OCI-LY1 (cell line): ENCODE measurements at regions not wholly inside any gene's neighbourhood (a gene's known extent, or its start where the extent isn't known, plus 50 kb on each side); places are given as distances from the start of the nearest gene placed in this dataset.

Source experiments
- H2AFZ ChIP-seq: fragments of 200-600 bp; sonication (generic), shearing (Covaris generic); 2 replicates; pipeline ENCODE4 v1.6.0; 2014; ENCODE audit warnings: antibody characterized with exemption, mild to moderate bottlenecking, low read length
- H3F3A ChIP-seq: fragments of 200-600 bp; sonication (generic), shearing (Covaris generic); 2 replicates; pipeline ENCODE4 v1.6.0; 2014; ENCODE audit warnings: mild to moderate bottlenecking, antibody characterized with exemption, low read length, moderate library complexity; ENCODE audit not compliant: insufficient read depth
- H3K27ac ChIP-seq: fragments of 200-600 bp; sonication (generic); 2 replicates; pipeline ENCODE4 v1.5.1; 2014; ENCODE audit warnings: low read length, mixed run types, mild to moderate bottlenecking, low read depth; ENCODE audit not compliant: poor library complexity, severe bottlenecking
- H3K27me3 ChIP-seq: fragments of 200-600 bp; sonication (generic); 2 replicates; pipeline ENCODE4 v1.6.0; 2014; ENCODE audit warnings: antibody characterized with exemption, mild to moderate bottlenecking, low read length, moderate library complexity; ENCODE audit not compliant: insufficient read depth
- H3K36me3 ChIP-seq: fragments of 200-600 bp; sonication (generic); 2 replicates; pipeline ENCODE4 v1.6.1; 2014; ENCODE audit warnings: mild to moderate bottlenecking, antibody characterized with exemption, low read length, moderate library complexity, mixed read lengths; ENCODE audit not compliant: insufficient read depth
- H3K4me1 ChIP-seq: fragments of 200-600 bp; sonication (generic); 2 replicates; pipeline ENCODE4 v1.5.1; 2014; ENCODE audit warnings: mild to moderate bottlenecking, low read length, moderate library complexity; ENCODE audit not compliant: insufficient read depth, severe bottlenecking
- H3K4me2 ChIP-seq: fragments of 200-600 bp; sonication (generic), shearing (Covaris generic); 2 replicates; pipeline ENCODE4 v1.6.1; 2014; ENCODE audit warnings: low read length
- H3K4me3 ChIP-seq: fragments of 200-600 bp; sonication (generic); 2 replicates; pipeline ENCODE4 v1.5.1; 2014; ENCODE audit warnings: low read length, low read depth, mild to moderate bottlenecking, mixed read lengths; ENCODE audit not compliant: poor library complexity, severe bottlenecking
- H3K79me2 ChIP-seq: fragments of 200-600 bp; shearing (Covaris generic); 2 replicates; pipeline ENCODE4 v1.6.1; 2016; ENCODE audit warnings: mixed run types, low read length, mixed read lengths; ENCODE audit not compliant: insufficient read depth
- H3K9ac ChIP-seq: fragments of 200-600 bp; sonication (generic), shearing (Covaris generic); 2 replicates; pipeline ENCODE4 v1.6.1; 2014; ENCODE audit warnings: mild to moderate bottlenecking, low read length, mixed read lengths
- H3K9me2 ChIP-seq: fragments of 200-600 bp; sonication (generic), shearing (Covaris generic); 2 replicates; pipeline ENCODE4 v1.6.1; 2014; ENCODE audit warnings: low read depth, mild to moderate bottlenecking, low read length, mixed read lengths
- H3K9me3 ChIP-seq: fragments of 200-600 bp; shearing (Covaris generic); 2 replicates; pipeline ENCODE4 v1.6.1; 2014; ENCODE audit warnings: low read length, mixed read lengths
- H4K20me1 ChIP-seq: fragments of 200-600 bp; sonication (generic), shearing (Covaris generic); 2 replicates; pipeline ENCODE4 v1.6.0; 2016; ENCODE audit warnings: mild to moderate bottlenecking, low read length; ENCODE audit not compliant: insufficient read depth
- EZH2 ChIP-seq: fragments of 200-600 bp; sonication (generic), shearing (Covaris generic); IDR thresholded peaks from 2 replicates; pipeline ENCODE4 v1.8.0; 2017; ENCODE audit warnings: borderline replicate concordance, mixed run types, mild to moderate bottlenecking, antibody characterized with exemption, low read length, moderate library complexity, mixed read lengths
- TF ChIP-seq, protein P1 (sequence below): fragments of 200-600 bp; sonication (generic), shearing (Covaris generic); IDR thresholded peaks from 2 replicates; pipeline ENCODE4 v1.5.1; 2017; ENCODE audit warnings: mild to moderate bottlenecking, antibody characterized with exemption, low read length, moderate library complexity, mixed read lengths

DNA sequence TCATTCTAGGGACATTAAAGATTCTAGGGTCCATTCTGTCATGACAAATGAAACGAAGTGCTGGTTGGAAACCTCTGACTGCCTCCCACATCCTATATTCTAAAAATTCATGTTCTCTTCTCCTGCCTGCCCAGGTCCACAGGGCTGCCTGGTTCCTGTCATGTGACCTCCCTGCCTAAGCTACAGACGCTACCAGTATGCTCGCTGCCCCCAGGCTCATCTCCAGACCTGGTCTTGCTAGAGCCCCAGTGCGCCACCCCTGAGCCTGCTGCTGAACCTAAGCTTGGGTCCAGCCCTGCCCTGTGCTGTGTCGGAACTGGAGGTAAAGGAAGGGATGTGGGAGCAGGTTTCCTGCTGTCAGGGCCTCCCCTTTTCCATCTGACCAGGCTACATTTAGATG, 231.6 kb upstream of the CDH5 start:
- Histone ChIP-seq H3K27ac (no peak overlapping the region), H3K79me2 (no peaks in the 10 kb centered on the region), H3K4me1 (no peaks in the 10 kb centered on the region), H3K27me3 (no peaks in the 10 kb centered on the region), H3K9me3 (no peaks in the 10 kb centered on the region), H3K9ac (no peak overlapping the region), H3K4me2 (no peak overlapping the region), H3K36me3 (no peaks in the 10 kb centered on the region), H3K9me2 (no peaks in the 10 kb centered on the region), H3F3A (no peaks in the 10 kb centered on the region), H2AFZ (no peak overlapping the region), H3K4me3 (no peak overlapping the region), H4K20me1 (no peaks in the 10 kb centered on the region)
- TF ChIP-seq, protein P1, sequence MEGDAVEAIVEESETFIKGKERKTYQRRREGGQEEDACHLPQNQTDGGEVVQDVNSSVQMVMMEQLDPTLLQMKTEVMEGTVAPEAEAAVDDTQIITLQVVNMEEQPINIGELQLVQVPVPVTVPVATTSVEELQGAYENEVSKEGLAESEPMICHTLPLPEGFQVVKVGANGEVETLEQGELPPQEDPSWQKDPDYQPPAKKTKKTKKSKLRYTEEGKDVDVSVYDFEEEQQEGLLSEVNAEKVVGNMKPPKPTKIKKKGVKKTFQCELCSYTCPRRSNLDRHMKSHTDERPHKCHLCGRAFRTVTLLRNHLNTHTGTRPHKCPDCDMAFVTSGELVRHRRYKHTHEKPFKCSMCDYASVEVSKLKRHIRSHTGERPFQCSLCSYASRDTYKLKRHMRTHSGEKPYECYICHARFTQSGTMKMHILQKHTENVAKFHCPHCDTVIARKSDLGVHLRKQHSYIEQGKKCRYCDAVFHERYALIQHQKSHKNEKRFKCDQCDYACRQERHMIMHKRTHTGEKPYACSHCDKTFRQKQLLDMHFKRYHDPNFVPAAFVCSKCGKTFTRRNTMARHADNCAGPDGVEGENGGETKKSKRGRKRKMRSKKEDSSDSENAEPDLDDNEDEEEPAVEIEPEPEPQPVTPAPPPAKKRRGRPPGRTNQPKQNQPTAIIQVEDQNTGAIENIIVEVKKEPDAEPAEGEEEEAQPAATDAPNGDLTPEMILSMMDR: no peak
- TF ChIP-seq EZH2: no peak

DNA sequence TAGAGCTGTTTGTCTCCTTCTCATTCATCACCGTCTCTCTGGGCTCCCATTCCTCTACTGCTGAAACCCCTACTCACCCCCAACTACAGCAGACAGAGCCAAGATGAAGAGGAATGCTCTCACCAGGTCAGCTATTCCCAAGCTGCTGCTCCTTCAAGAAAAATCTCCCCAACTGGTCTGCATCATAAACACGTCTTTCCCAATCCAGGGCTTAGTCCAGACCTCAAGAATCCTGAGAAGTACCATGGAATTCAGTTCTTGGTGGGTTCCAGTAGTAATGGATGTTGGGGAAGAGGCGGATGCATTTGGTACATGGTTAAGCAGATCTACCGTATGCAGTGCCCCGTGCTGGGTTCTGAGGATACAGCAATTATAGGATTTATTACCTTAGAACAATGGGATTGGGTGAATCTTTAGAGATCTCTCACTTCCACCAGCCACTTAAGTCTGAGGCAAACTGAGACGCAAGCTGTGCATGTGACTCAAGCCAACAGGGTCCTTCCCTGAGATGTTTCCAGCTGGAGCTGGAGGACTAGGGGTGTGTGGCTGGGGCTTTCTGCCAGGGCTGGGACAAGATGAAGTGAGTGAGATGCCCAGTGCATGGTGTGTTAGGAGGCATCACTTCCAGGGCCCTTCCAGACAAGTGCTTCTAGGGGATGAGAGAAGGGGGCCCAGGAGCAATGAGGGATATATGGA, 232.7 kb upstream of the CDH5 start:
- no peak overlapping the region for H3K4me3 ChIP-seq
- no peaks in the 10 kb centered on the region for H3K79me2 ChIP-seq
- no peaks in the 10 kb centered on the region for H3K9me3 ChIP-seq
- H3K27ac ChIP-seq: no peak overlapping the region
- H3K9me2 ChIP-seq: no peaks in the 10 kb centered on the region
- H3K4me1 ChIP-seq: no peaks in the 10 kb centered on the region
- no peak for TF ChIP-seq EZH2
- no peaks in the 10 kb centered on the region for H3K27me3 ChIP-seq
- no peak overlapping the region for H2AFZ ChIP-seq
- no peaks in the 10 kb centered on the region for H3F3A ChIP-seq
- H4K20me1 ChIP-seq: no peaks in the 10 kb centered on the region
- no peaks in the 10 kb centered on the region for H3K36me3 ChIP-seq
- no peak overlapping the region for H3K9ac ChIP-seq
- H3K4me2 ChIP-seq: no peak overlapping the region

DNA sequence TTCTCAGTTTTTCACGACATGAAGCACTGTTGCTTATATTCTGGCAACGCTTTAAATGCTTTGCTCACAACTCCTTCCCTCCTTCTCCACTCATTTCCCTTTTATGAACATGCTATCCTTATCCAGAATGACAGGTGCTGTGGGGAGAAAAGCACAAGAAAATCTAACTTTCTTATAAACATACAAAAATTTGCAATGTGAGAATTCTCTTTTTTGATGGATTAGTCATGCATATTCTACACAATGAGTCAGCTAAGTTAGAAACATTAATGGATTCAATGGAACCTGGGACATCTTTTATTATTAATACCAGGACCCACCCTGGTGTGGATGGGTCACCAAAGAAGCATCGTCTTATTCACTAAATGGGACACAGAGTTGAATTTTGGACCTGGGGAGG, 234.6 kb upstream of the CDH5 start:
- TF ChIP-seq EZH2: no peak
- TF ChIP-seq, protein P1: no peak
- H3K4me3 ChIP-seq: no peak overlapping the region
- H4K20me1 ChIP-seq: no peaks in the 10 kb centered on the region
- H3K9me2 ChIP-seq: no peaks in the 10 kb centered on the region
- no peaks in the 10 kb centered on the region for H3K4me1 ChIP-seq
- no peaks in the 10 kb centered on the region for H3K79me2 ChIP-seq
- no peaks in the 10 kb centered on the region for H3K36me3 ChIP-seq
- H3K27ac ChIP-seq: no peak overlapping the region
- H3K27me3 ChIP-seq: no peaks in the 10 kb centered on the region
- H3K9me3 ChIP-seq: no peaks in the 10 kb centered on the region
- H2AFZ ChIP-seq: no peak overlapping the region
- H3K9ac ChIP-seq: no peak overlapping the region
- H3F3A ChIP-seq: no peaks in the 10 kb centered on the region
- H3K4me2 ChIP-seq: no peak overlapping the region
